Cardiac muscle cell (in vitro differentiated cells and primary cell): ENCODE measurements at regions not wholly inside any gene's neighbourhood (a gene's known extent, or its start where the extent isn't known, plus 50 kb on each side); places are given as distances from the start of the nearest gene placed in this dataset.

Source experiments
- DNase-seq, 2 donors: peaks; one replicate each; pipeline versions ENCODE4 v3.0.0 to v3.0.0-alpha.2; 2010 to 2017; ENCODE audit warnings: low read depth in 1 of 2, low spot score in 1 of 2
- H3K27ac ChIP-seq: fragments of 200-600 bp; sonication (generic); 2 replicates; pipeline ENCODE4 v1.5.1; 2016
- H3K27me3 ChIP-seq: fragments of 200-600 bp; sonication (generic); 2 replicates; pipeline ENCODE4 v1.6.0; 2016; ENCODE audit warnings: control low read depth
- H3K36me3 ChIP-seq: fragments of 200-600 bp; sonication (generic); 2 replicates; pipeline ENCODE4 v1.5.1; 2016; ENCODE audit warnings: control low read depth
- H3K4me1 ChIP-seq: fragments of 200-600 bp; sonication (generic); 2 replicates; pipeline ENCODE4 v1.8.1; 2017; ENCODE audit warnings: low read depth, mild to moderate bottlenecking, mixed run types
- H3K4me3 ChIP-seq: fragments of 200-600 bp; sonication (generic); 2 replicates; pipeline ENCODE4 v1.5.1; 2016; ENCODE audit warnings: mild to moderate bottlenecking
- H3K9me3 ChIP-seq: fragments of 200-600 bp; sonication (generic); 2 replicates; pipeline ENCODE4 v1.5.1; 2017; ENCODE audit warnings: low read depth, mild to moderate bottlenecking, control low read depth
- CTCF ChIP-seq: IDR thresholded peaks from 2 replicates; pipeline ENCODE4 v1.5.1; 2012; ENCODE audit warnings: low read depth, mild to moderate bottlenecking, low read length

GRCh38 chr10:131760416-131761166, 140.2 kb upstream of the PPP2R2D start:
- Histone ChIP-seq H3K36me3 (no peaks in the 10 kb centered on the region), H3K9me3 (no peaks in the 10 kb centered on the region), H3K27me3 (no peaks in the 10 kb centered on the region), H3K4me1 (no peaks in the 10 kb centered on the region), H3K27ac (no peak overlapping the region), H3K4me3 (no peak overlapping the region)
- no peak for DNase-seq
- TF ChIP-seq CTCF, result no peak

- DNase-seq, result no peak
- TF ChIP-seq CTCF, result no peak
- Histone ChIP-seq H3K27me3 (no peaks in the 10 kb centered on the region), H3K4me3 (no peak overlapping the region), H3K36me3 (no peaks in the 10 kb centered on the region), H3K9me3 (no peaks in the 10 kb centered on the region), H3K4me1 (no peaks in the 10 kb centered on the region), H3K27ac (no peak overlapping the region)
Observed at GRCh38 chr10:131762789-131763696, 137.8 kb upstream of the PPP2R2D start.

GRCh38 chr10:131764929-131765328, 135.9 kb upstream of the PPP2R2D start:
- no peak for DNase-seq
- H3K9me3 ChIP-seq, result no peaks in the 10 kb centered on the region
- H3K27ac ChIP-seq, result no peak overlapping the region
- no peak overlapping the region for H3K4me3 ChIP-seq
- no peaks in the 10 kb centered on the region for H3K36me3 ChIP-seq
- no peak for TF ChIP-seq CTCF
- no peaks in the 10 kb centered on the region for H3K27me3 ChIP-seq
- no peaks in the 10 kb centered on the region for H3K4me1 ChIP-seq

GRCh38 chr10:131766096-131766495, 134.7 kb upstream of the PPP2R2D start:
- H3K9me3 ChIP-seq, result no peaks in the 10 kb centered on the region
- H3K4me3 ChIP-seq, result no peak overlapping the region
- no peak overlapping the region for H3K27ac ChIP-seq
- DNase-seq, result no peak
- H3K27me3 ChIP-seq, result no peaks in the 10 kb centered on the region
- TF ChIP-seq CTCF, result no peak
- H3K36me3 ChIP-seq, result no peaks in the 10 kb centered on the region
- no peaks in the 10 kb centered on the region for H3K4me1 ChIP-seq

GRCh38 chr10:131767716-131768115, 133.1 kb upstream of the PPP2R2D start:
- H3K27me3 ChIP-seq, result no peaks in the 10 kb centered on the region
- TF ChIP-seq CTCF, result no peak
- no peak overlapping the region for H3K27ac ChIP-seq
- no peaks in the 10 kb centered on the region for H3K4me1 ChIP-seq
- H3K4me3 ChIP-seq, result no peak overlapping the region
- no peak for DNase-seq
- H3K9me3 ChIP-seq, result no peaks in the 10 kb centered on the region
- no peaks in the 10 kb centered on the region for H3K36me3 ChIP-seq
